Body of pancreas (tissue), 4 donors: ENCODE measurements at regions not wholly inside any gene's neighbourhood (a gene's known extent, or its start where the extent isn't known, plus 50 kb on each side); places are given as distances from the start of the nearest gene placed in this dataset.

Experiments used
- CTCF ChIP-seq, 7 experiments: fragments of 450-650 bp in 4 of 7; fragments of 200-600 bp in 3 of 7; sonication (generic) in 3 of 7; IDR thresholded peaks; one replicate each; pipeline ENCODE4 v1.5.1; 2016 to 2019; ENCODE audit warnings: antibody characterized with exemption in 7 of 7
- POLR2A ChIP-seq, 3 donors: fragments of 450-650 bp; IDR thresholded peaks; one replicate each; pipeline ENCODE4 v1.6.1; 2016; ENCODE audit warnings: antibody characterized with exemption in 3 of 3, mild to moderate bottlenecking in 2 of 3

- TF ChIP-seq CTCF (IDR thresholded peaks at IDR 0.05) (no peak), POLR2A (IDR thresholded peaks at IDR 0.05) (no peak)
Measured at GRCh38 chr20:22779878-22780277, 195.5 kb upstream of the FOXA2 start.
